GM21717 (cell line): ENCODE measurements at regions not wholly inside any gene's neighbourhood (a gene's known extent, or its start where the extent isn't known, plus 50 kb on each side); places are given as distances from the start of the nearest gene placed in this dataset.
"Not testable (repeated sequence)": the region's sequence is repeated elsewhere in the genome, so short reads cannot be mapped to it uniquely, and the experiment has no call there.

Experiments
- ATAC-seq: cut with Tn5 transposase; IDR thresholded peaks from one replicate; pipeline ENCODE4 v1.9.1; 2021; ENCODE audit warnings: mild to moderate bottlenecking, moderate library complexity; ENCODE audit not compliant: unreplicated experiment

DNA sequence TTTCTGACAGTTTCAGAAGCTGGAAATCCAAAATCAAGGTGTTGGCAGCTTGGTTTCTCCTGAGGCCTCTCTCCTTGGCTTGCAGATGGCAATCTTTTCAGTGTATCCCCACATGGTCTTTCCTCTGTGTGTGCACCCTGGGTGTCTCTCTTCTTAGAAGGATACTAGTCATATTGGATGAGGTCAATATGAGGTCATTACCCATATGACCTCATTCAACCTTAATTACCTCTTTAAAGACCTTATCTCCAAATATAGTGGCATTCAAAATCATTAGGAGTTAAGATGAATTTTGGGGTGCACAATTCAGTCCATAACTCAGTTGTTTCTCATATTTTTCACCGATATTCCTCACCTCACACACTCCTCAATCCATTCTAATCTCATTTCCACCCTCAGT is 92.4 kb upstream of the TGM3 start:
- ATAC-seq: no peak

DNA sequence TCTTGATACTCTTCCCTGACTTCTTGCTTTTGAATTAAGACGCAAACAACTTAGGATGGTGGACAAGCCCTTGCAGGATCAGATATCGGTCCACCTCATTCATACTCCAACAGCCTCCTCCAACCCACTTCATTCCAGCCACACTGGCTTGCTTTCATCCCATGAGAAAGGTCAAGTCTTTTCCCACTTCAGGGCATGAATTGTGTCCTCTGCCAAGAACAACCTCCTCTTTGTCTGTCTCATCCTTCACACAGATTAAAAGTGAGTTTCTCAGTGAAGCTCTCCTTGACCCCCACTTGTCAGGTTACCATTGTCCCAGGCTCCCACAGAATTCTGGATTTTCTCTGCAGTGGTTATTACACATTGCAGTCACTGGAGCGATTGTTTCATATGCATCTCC is 91.8 kb upstream of the TGM3 start:
- no peak for ATAC-seq

DNA sequence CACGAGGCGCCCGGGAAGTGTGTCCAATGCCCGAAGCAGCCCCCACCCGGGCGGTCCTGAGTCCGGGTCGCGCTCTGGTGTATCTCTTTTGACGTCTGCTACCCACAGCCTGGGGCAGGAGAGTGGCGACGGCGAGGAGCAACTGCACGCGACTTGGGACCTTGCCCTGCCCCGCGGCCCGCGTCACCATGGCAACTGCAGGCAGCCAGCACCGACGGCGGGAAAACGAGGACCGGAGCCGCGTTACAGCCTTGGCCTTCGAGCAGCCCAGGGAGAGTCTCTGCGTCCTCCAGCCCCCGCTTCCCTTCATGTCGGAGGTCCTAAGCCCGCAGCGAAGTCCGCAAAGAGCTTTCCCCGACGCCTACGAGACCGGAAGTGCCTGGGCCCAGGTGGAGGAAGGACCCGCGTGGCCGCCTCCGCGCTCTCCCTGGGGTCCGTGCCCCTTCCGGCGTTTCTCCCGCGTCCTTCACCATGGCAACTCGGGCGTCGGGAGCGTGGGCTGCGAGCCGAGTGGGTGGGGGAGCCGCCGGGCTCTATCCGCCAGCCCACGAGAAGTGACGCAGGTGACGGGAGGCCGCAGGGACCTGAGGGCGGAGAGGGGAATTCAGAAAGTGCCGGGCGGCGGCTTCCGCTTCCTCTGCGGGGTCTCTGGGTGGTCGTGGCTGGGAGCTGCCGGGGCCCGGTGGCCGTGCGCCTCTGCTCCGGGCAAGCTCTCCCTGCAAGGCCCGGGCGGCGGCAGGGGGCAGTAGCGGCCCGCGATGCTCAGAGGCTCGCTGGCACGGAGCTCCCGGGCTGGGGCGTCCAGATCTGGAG is 88.6 kb upstream of the TGM3 start:
- peak; percentile 61 for ATAC-seq

DNA sequence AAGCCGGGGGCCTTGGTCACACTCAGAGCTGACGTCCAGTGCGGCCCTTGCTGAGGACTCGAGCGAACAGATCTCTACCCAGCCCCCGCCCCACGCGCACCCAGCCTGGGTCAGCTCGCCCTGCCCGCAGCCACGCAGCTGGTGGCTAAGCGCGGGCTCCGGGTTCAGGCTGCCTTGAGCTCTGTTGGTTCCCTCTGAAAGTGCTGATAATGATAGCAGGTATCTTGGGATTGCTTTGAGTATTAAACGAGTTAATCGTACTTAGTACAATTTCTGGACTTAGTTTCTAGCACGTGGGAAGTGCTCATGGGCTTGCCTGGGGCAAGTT is 88.1 kb upstream of the TGM3 start:
- no peak for ATAC-seq

DNA sequence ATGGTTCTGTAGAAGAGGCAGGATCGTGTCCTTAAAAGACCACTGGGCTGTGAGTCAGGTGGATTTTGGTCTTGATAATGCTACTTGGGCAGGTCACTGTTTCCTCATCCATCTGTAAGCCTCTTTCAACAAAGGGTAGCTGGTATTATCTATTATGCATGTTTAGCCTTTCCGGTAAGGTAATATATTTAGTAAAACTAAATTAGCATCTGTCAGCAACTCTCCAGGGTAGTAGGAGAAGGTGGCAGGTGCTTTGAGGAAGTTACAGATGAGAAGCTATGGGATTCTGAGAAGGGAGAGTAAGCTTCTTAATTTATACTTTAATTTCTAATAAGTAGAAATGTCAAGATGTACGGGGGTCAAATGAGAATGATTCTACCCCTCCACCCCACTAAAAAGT is 86.9 kb upstream of the TGM3 start:
- no peak for ATAC-seq

DNA sequence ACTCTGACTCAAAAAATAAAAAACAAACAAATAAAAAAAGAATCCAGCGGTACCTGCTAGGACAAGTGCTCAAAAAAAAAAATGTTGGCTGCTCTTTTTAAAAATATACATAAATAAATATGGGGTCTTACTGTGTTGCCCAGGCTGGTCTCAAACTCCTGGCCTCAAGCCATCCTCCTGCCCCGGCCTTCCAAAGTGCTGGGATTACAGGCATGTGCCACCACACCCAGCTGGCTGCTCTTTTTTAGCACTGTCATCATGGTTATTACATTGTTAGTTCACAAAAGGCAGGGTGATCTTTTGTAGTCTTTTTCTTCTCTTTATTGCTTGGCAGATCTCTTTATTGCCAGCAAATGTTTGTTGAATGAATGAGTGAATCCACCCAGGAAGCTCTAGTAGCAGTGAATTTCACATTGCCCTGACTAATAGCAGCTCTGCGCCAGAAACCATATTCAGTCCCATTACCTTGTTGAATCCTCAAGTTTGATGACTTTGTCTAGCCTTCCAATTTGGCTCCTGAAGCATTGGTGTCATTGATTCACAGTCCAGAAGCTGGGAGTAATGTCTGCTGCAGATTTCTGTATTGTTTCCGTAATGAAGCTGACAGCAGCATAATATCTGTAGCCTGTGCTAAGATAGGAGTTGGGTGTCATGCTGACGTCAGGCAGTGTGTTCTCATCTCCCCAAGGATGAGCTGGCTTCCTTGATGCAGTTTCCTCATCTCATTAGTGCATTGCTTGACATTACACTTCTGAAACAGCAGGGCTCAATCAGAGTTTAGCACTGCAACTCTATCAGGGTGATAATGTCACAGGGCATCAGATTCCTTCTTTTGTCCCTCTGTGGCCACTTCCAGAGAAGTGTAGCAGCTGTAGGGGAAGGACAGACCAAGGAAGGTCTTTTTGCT is 84.9 kb upstream of the TGM3 start:
- no peak for ATAC-seq

DNA sequence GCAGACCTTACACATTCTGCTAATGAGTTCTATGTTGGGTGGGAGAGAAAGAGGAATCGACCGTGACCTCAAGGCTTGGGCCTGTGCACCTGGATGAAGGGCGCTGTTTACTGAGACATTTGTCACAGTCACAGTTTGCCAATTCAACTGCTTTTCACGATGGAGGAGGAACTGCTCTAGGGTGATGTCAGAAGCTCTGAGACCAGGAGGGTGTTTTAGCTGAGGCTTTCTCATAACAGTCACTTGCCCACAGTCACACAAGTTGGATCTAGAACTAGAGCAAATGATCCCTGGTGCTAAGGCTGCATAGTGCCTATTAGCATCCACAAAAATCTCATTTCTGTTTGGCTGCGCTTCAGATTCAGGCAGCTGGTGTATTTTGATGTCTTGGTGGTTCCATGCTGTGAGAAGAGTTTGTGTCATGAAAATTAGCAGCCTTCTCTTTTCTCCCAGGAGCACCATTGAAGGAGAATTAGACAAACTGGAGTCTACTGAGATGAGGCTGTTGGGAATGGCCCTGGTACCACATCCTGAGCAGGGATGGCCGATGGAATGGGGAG is 83.3 kb upstream of the TGM3 start:
- no peak for ATAC-seq

DNA sequence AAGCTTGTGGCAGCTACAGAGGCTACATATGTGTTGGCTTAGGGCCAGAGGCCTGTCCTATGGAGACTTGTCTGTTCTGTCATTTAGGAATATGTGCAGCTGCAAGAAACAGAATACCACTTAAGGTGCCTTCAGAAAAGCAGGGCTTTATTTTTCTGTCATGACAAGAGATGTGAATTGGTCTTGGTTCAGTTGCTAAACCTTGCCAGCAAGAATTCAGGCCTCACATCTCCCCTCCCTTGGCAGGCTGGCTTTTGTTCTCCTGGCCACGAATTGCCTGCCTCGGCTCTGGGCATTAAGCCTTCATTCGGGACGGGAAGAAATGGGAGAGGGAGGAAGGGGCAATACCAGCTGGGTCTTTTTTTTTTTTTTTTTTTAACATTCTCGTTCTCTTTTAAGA is 82.4 kb upstream of the TGM3 start:
- ATAC-seq: no peak

DNA sequence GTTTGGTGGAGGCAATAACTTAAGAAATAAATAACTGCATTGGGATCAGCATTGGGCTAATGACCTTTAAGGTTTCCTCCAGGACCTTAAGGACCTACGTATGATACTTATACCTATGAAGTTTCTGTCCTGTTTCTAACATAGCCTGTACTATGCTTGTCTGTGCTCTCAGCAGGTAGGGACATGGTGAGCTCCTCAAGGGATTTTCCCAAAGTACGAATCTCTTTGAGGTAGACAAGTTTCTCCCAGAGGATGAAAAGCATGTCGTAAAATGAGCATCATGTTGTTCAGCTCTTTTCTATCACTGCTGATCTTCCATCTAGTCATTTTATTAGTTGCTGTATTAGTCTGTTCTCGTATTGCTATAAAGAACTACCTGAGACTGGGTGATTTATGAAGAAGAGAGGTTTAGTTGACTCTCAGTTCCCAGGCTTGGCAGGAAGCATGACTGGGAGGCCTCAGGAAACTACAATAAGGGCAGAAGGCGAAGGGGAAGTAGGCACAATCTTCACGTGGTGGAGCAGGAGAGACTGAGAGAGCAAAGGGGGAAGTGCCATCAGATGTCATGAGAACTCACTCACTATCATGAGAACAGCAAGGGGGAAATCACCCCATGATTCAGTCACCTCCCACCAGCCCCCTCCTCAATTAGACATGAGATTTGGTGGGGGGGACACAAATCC is 77.8 kb upstream of the TGM3 start:
- ATAC-seq: no peak

DNA sequence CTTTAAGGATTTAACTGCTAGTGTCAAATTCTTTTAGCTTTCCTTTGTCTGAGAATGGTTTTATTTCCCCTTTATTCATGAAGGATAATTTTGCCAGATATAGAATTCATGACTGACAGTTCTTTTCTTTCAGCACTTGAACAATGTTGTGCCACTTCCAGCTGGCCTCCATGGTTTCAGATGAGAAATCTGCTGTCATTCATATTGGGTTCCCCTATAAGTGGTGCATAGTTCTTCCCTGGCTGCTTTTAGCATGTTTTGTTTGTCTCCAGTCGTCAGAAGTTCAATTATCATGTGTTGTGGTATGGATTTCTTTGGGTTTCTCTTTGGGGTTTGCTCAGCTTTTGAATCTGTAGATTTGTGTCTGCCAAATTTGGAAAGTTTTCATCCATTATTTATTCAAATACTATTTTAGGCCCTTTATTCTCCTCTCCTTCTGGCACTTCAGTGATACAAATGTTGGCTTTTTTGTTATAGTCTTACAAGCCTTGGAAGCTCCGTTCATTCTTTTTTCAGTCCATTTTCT is 76.3 kb upstream of the TGM3 start:
- no peak for ATAC-seq

DNA sequence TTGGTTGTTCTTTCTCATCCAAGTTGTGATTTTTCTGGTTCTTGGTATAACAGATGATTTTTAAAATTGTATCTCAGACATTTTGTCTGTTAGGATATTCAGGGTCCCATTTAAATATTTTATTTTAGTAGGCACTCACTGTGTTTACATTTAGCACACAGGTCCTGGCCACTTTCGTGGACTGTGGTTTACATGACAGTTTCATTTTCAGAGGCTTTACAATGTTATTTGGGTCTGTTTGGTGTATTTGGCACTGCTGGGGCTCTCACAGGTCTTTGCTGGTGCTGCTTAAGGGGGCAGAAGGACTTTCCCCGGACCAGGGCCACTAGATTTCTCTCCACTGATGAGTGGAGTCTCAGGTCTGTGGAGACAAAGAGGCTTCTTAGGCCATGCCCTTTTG is 75.5 kb upstream of the TGM3 start:
- ATAC-seq: no peak

DNA sequence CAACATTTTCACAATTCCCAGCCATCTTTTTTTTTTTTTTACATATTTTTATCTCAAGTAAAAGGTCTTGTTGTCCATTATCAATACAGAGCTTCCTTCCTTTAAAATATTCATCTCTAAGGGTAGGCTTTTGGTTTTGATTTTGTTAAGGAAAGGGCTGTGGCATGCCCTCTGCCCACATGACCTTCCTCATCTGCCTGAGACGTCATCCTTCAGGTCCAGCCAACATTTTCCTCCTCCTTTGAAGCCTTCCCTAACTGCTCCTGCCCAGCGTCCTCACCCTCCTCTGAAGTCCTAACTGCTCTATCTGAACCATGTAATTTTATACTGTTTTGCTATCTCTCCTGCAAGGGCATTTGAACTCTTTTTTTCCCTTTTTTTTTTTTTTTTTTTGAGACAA is 73.9 kb upstream of the TGM3 start:
- no peak for ATAC-seq

DNA sequence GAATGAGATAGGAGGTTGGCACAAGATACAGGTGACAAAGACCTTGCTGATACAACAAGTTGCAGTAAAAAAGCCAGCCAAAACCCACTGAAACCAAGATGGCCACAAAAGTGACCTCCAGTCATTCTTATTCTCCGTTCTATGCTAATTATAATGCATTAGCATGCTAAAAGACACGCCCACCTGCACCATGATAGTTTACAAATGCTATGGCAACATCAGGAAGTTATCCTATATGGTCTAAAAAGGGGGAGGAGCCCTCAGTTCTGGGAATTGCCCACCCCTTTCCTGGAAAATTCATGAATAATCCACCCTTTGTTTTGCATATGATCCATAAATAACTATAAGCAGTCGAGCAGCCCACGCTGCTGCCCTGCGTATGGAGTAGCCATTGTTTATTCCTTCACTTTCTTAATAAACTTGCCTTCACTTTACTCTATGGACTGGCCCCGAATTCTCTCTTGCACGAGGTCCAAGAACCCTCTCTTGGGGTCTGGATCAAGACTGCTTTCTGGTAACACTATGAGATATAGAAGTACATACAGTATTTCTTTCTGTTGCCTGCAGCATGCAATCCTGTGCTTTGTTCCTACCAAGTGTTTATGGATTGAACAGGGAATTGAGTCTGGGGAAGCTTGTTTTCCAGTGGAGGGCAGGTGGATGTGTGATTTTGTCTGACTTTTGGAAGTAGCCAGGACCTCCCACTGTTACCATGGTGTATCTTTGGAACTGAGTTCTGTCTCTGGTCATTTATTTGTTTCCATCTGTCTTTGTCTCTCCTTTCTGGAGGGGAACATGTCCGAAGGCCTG is 72.0 kb upstream of the TGM3 start:
- ATAC-seq: no peak

DNA sequence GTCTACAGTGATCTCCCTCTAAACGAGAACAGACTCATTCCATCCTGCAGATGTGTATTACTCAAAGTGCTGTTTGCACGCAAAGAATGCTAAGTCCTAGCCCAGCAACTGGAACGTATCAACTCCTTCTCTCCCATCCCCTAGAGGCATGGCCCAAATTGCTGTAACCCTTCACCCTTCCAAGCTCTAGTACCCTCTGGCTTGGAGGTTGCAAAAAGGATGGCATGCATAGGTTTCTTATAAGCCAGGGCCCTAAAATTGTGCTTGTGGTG is 71.5 kb upstream of the TGM3 start:
- no peak for ATAC-seq

DNA sequence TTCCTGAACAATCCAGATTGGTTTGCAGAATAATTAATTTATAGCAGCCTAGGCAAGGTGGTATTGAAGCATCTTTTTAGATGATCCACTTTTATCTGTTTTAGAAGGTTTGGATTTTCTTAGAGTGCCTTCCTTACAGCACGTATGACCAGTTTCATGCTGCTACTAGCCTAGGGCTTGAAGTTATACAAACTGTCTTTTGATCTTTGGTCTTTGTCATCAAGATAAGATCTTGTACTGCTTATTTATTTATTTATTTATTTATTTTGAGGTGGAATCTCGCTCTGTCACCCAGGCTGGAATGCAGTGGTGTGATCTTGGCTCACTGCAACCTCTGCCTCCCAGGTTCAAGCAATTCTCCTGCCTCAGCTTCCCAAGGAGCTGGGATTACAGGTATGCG is 68.5 kb upstream of the TGM3 start:
- ATAC-seq: not testable (repeated sequence)

DNA sequence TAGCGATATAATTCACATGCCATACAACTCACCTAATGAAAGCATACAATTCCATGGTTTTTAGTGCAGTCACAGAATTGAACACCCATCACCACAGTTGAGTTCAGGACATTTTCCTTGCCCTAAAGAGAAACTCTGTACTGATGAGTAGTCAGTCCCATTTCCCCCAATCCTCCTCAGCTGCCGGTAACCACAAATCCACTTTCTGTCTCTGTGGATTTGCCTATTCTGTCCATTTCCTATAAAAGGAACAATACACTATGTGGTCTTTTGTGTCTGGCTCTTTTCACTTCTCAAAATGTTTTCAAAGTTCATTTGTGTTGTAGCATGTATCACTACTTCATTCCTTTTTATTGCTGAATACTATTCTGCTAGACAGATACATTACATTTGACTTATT is 67.9 kb upstream of the TGM3 start:
- ATAC-seq: no peak

DNA sequence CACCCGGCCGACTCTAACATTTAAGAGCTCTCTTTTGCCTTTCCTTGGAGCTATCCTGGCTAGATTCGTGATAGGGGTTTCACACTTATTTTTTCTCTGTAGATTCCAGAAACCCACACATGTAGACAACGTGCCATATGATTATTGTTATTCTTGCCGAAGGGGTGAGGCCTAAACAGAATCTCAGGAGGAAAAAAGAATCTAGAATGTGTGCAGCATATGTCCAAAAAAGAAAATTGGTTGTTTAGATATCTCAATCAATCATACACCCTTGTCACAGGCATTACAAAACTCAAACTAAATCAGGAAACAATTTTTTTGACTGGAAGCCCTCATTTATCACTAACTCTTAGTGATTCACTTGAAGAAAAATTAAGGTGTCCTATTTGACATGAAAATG is 66.9 kb upstream of the TGM3 start:
- no peak for ATAC-seq

DNA sequence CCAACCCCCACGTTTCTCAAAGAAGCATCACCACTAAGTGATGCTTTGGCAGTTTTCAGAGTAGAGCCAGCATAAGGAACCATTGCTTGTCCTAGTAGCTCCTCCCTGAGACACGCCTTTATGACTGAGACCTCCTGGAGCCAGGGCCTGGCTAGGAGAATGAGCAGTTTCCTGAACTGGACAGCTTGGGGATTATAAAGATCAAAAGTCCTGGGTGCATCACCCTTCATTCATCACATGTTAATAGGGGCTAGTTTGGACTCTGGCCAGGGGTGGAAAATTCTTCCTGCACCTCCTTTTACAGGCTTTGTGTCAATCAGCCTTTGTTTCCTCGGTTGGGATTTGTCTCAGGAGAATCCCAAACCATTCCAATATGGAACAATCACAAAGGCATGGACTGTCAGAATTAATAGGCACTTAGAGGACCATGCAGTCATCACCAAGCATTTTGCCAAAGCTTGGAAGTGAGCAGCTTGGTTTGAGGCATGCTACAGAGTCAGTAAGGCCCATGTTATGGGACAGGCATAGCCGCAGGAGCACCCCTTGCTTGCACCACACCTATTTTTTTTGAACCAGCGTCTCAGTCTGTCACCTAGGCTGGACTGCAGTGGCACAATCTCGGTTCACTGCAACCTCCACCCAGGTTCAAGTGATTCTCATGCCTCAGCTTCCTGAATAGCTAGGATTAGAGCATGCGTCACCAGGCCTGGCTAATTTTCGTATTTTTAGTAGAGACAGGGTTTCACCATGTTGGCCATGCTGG is 64.9 kb upstream of the TGM3 start:
- ATAC-seq: no peak

DNA sequence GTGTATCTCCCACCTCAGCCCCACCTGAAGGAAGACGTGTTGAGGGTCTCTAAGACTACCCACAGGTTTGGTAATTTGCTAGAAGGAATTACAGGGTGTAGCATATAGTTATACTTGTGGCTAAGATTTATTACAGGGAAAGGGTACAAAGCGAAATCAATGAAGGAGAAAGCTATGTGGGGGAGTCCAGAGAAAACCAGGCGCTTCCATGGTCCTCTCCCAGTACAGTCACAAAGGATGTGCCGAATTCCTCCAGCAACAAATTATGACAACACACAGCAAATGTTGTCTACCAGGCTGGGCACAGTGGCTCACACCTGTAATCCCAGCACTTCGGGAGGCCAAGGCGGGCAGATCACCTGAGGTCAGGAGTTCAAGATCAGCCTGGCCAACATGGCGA is 64.1 kb upstream of the TGM3 start:
- no peak for ATAC-seq

DNA sequence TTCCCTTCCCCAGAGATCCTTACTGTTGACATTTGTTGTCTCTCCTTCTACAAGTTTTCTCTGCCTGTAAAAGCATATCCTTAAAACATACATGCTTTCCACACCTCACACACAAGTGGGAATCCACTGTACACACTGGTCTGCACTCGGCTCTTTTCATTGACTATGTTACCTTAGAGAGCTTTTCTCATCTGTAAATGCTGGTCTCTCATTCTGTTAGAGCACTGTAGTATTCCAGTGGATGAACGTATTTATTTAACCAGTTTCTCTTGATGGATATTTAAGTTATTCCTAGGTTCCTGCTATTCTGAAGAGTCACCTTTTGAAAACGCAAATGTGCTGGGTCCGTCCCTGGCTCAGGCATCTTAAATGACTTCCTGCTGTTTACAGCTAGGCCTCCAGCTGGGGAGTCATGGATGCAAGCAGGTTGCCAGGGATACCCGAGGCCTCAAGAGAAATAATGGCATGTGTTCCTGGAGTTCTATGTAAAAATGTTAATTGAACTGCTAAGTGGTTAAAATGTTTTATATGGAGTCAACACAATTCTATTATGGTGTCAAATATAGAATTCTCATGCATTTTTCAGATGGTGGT is 61.1 kb upstream of the TGM3 start:
- no peak for ATAC-seq
